ENCODE measurements at regions not wholly inside any gene's neighbourhood (a gene's known extent, or its start where the extent isn't known, plus 50 kb on each side); places are given as distances from the start of the nearest gene placed in this dataset.

- TF ChIP-seq, protein P1, sequence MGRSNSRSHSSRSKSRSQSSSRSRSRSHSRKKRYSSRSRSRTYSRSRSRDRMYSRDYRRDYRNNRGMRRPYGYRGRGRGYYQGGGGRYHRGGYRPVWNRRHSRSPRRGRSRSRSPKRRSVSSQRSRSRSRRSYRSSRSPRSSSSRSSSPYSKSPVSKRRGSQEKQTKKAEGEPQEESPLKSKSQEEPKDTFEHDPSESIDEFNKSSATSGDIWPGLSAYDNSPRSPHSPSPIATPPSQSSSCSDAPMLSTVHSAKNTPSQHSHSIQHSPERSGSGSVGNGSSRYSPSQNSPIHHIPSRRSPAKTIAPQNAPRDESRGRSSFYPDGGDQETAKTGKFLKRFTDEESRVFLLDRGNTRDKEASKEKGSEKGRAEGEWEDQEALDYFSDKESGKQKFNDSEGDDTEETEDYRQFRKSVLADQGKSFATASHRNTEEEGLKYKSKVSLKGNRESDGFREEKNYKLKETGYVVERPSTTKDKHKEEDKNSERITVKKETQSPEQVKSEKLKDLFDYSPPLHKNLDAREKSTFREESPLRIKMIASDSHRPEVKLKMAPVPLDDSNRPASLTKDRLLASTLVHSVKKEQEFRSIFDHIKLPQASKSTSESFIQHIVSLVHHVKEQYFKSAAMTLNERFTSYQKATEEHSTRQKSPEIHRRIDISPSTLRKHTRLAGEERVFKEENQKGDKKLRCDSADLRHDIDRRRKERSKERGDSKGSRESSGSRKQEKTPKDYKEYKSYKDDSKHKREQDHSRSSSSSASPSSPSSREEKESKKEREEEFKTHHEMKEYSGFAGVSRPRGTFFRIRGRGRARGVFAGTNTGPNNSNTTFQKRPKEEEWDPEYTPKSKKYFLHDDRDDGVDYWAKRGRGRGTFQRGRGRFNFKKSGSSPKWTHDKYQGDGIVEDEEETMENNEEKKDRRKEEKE (IDR thresholded peaks at IDR 0.05): no peak
- TF ChIP-seq TCF7 (IDR thresholded peaks at IDR 0.05; ENCODE audit: borderline replicate concordance) (no peak), KDM1A (IDR thresholded peaks at IDR 0.05; ENCODE audit: borderline replicate concordance) (no peak)
Measured at GRCh38 chr3:8359133-8359532, 142.5 kb upstream of the LMCD1 start (continued).

DNA sequence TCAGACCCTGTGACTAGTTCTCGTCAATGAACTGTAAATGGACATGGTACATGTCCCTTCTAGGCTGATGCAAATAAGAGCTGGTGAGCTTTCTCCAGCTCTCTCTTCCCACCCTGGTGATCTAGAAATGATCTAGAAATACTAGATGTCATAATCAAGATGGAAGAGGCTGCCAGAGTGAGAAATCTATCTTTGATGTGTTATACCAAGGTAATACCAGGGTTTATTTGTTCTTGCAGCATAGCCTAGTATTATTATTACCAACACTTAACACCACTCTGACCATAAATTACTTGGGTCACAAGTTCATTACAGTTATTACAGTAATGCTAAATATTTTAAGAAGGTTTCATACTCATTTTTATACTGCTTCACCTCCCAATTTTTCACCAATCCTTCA is 138.4 kb upstream of the LMCD1 start:
- FAIRE-seq (no peak), DNase-seq (ENCODE audit: low read depth, low spot score) (no peak), ATAC-seq (no peak)
- ChIA-PET POLR2A (no interaction called here), RAD21 (ENCODE audit: unreplicated experiment) (interaction anchor here (0.6 kb wide), 1 partner anchor 38 kb away, joined by 3 read pairs; no protein-coding TSS in a partner anchor), SMC1A (ENCODE audit: uncharacterized antibody, unreplicated experiment) (no interaction called here), CTCF (no interaction called here)
- H2AFZ ChIP-seq (ENCODE audit: control insufficient read depth, low read depth, low read length): no peak overlapping the region
- no peaks in the 10 kb centered on the region for H3K36me3 ChIP-seq (ENCODE audit: control insufficient read depth in 2 of 2, insufficient read depth in 2 of 2, low read length in 1 of 2)
- H3K9ac ChIP-seq (ENCODE audit: control insufficient read depth, insufficient read depth, low read length): no peak overlapping the region
- H3K4me2 ChIP-seq (ENCODE audit: control insufficient read depth, insufficient read depth): no peak overlapping the region
- H3K27me3 ChIP-seq (replicated peaks in 1 of 2; ENCODE audit: control insufficient read depth in 2 of 2, insufficient read depth in 2 of 2, low read length in 1 of 2): no peaks in the 10 kb centered on the region
- no TSS peak for BruUV-seq (replicated peaks)
- in situ Hi-C loops (cut with MboI): no loop called here
- H3K27ac ChIP-seq (ENCODE audit: control insufficient read depth, insufficient read depth): no peak overlapping the region
- 0% methylated on average over 1 of the region's 1 CpG for WGBS (ENCODE audit: insufficient coverage, insufficient replicate concordance, low lambda C conversion rate, missing lambda C conversion rate)
- no peaks in the 10 kb centered on the region; the same call in 2 of the 3 replicates for H3K9me3 ChIP-seq (replicated peaks; ENCODE audit: control insufficient read depth, insufficient read depth, low read length)
- H4K20me1 ChIP-seq (ENCODE audit: control insufficient read depth, insufficient read depth): no peaks in the 10 kb centered on the region
- H3K4me3 ChIP-seq: no peak overlapping the region
- intact Hi-C loops (cut with micrococcal nuclease; ENCODE audit: unreplicated experiment): no loop called here
- H3K79me2 ChIP-seq (ENCODE audit: control insufficient read depth, insufficient read depth, low read length): no peaks in the 10 kb centered on the region
- no peaks in the 10 kb centered on the region for H3K4me1 ChIP-seq (ENCODE audit: control insufficient read depth, insufficient read depth, low read length)
- TF ChIP-seq, protein P2, sequence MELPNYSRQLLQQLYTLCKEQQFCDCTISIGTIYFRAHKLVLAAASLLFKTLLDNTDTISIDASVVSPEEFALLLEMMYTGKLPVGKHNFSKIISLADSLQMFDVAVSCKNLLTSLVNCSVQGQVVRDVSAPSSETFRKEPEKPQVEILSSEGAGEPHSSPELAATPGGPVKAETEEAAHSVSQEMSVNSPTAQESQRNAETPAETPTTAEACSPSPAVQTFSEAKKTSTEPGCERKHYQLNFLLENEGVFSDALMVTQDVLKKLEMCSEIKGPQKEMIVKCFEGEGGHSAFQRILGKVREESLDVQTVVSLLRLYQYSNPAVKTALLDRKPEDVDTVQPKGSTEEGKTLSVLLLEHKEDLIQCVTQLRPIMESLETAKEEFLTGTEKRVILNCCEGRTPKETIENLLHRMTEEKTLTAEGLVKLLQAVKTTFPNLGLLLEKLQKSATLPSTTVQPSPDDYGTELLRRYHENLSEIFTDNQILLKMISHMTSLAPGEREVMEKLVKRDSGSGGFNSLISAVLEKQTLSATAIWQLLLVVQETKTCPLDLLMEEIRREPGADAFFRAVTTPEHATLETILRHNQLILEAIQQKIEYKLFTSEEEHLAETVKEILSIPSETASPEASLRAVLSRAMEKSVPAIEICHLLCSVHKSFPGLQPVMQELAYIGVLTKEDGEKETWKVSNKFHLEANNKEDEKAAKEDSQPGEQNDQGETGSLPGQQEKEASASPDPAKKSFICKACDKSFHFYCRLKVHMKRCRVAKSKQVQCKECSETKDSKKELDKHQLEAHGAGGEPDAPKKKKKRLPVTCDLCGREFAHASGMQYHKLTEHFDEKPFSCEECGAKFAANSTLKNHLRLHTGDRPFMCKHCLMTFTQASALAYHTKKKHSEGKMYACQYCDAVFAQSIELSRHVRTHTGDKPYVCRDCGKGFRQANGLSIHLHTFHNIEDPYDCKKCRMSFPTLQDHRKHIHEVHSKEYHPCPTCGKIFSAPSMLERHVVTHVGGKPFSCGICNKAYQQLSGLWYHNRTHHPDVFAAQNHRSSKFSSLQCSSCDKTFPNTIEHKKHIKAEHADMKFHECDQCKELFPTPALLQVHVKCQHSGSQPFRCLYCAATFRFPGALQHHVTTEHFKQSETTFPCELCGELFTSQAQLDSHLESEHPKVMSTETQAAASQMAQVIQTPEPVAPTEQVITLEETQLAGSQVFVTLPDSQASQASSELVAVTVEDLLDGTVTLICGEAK (IDR thresholded peaks at IDR 0.05; ENCODE audit: borderline replicate concordance): no peak
- TF ChIP-seq, protein P3, sequence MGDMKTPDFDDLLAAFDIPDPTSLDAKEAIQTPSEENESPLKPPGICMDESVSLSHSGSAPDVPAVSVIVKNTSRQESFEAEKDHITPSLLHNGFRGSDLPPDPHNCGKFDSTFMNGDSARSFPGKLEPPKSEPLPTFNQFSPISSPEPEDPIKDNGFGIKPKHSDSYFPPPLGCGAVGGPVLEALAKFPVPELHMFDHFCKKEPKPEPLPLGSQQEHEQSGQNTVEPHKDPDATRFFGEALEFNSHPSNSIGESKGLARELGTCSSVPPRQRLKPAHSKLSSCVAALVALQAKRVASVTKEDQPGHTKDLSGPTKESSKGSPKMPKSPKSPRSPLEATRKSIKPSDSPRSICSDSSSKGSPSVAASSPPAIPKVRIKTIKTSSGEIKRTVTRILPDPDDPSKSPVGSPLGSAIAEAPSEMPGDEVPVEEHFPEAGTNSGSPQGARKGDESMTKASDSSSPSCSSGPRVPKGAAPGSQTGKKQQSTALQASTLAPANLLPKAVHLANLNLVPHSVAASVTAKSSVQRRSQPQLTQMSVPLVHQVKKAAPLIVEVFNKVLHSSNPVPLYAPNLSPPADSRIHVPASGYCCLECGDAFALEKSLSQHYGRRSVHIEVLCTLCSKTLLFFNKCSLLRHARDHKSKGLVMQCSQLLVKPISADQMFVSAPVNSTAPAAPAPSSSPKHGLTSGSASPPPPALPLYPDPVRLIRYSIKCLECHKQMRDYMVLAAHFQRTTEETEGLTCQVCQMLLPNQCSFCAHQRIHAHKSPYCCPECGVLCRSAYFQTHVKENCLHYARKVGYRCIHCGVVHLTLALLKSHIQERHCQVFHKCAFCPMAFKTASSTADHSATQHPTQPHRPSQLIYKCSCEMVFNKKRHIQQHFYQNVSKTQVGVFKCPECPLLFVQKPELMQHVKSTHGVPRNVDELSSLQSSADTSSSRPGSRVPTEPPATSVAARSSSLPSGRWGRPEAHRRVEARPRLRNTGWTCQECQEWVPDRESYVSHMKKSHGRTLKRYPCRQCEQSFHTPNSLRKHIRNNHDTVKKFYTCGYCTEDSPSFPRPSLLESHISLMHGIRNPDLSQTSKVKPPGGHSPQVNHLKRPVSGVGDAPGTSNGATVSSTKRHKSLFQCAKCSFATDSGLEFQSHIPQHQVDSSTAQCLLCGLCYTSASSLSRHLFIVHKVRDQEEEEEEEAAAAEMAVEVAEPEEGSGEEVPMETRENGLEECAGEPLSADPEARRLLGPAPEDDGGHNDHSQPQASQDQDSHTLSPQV (IDR thresholded peaks at IDR 0.05): no peak
- TF ChIP-seq SMARCA5 (IDR thresholded peaks at IDR 0.05) (no peak), YBX1 (IDR thresholded peaks at IDR 0.05) (no peak), ASH2L (IDR thresholded peaks at IDR 0.05; ENCODE audit: borderline replicate concordance, low read depth) (no peak), CHD1 (IDR thresholded peaks at IDR 0.05; ENCODE audit: low read depth, low read length) (no peak)
- TF ChIP-seq, protein P1 (IDR thresholded peaks at IDR 0.05): no peak
